Thyroid gland (tissue), 4 donors: ENCODE measurements at regions not wholly inside any gene's neighbourhood (a gene's known extent, or its start where the extent isn't known, plus 50 kb on each side); places are given as distances from the start of the nearest gene placed in this dataset.
"Not testable (repeated sequence)": the region's sequence is repeated elsewhere in the genome, so short reads cannot be mapped to it uniquely, and the experiment has no call there.

Source experiments
- DNase-seq, 2 donors: peaks; one replicate each; pipeline ENCODE4 v3.0.0-alpha.2; 2019
- H3K27ac ChIP-seq, 3 donors: fragments of 200-600 bp; sonication (generic); 1 replicate in 2 of 3; 2 replicates in 1 of 3; pipeline ENCODE4 v1.5.1; 2016 to 2019; ENCODE audit warnings: mild to moderate bottlenecking in 1 of 3, moderate library complexity in 1 of 3
- H3K27me3 ChIP-seq: fragments of 200-600 bp; sonication (generic); one replicate; pipeline ENCODE4 v1.5.1; 2019
- H3K36me3 ChIP-seq, 2 donors: fragments of 200-600 bp; sonication (generic); one replicate each; pipeline ENCODE4 v1.5.1; 2016 to 2019
- H3K4me1 ChIP-seq, 2 donors: fragments of 200-600 bp; sonication (generic); one replicate each; pipeline ENCODE4 v1.5.1; 2017 to 2019
- H3K4me3 ChIP-seq, 3 donors: fragments of 200-600 bp; sonication (generic); replicated peaks in 1 of 3; 1 replicate in 2 of 3; 2 replicates in 1 of 3; pipeline ENCODE4 v1.5.1; 2016; ENCODE audit warnings: mild to moderate bottlenecking in 1 of 3
- H3K9me3 ChIP-seq: fragments of 200-600 bp; sonication (generic); one replicate; pipeline ENCODE4 v1.5.1; 2017
- POLR2A ChIP-seq, 2 donors: fragments of 450-650 bp; IDR thresholded peaks; one replicate each; pipeline ENCODE4 v1.6.1; 2017; ENCODE audit warnings: antibody characterized with exemption in 2 of 2, mild to moderate bottlenecking in 2 of 2, moderate library complexity in 1 of 2
- WGBS, 2 donors: methylation state at CpG; one replicate each; pipeline ENCODE4 v1.1.5; 2017; 5-methylcytosine and 5-hydroxymethylcytosine counted together
- intact Hi-C: fragments of 100-400 bp; cut with DNase I; formaldehyde crosslinking; loops from one replicate; pipeline ENCODE4 v1.15.1; 2023
- TF ChIP-seq, protein P1 (sequence below), 6 experiments: fragments of 200-600 bp in 3 of 6; fragments of 450-650 bp in 3 of 6; sonication (generic) in 3 of 6; IDR thresholded peaks; one replicate each; pipeline ENCODE4 v1.5.1; 2016 to 2019; ENCODE audit warnings: antibody characterized with exemption in 6 of 6, mild to moderate bottlenecking in 2 of 6, inconsistent platforms in 1 of 6, moderate library complexity in 1 of 6

DNA sequence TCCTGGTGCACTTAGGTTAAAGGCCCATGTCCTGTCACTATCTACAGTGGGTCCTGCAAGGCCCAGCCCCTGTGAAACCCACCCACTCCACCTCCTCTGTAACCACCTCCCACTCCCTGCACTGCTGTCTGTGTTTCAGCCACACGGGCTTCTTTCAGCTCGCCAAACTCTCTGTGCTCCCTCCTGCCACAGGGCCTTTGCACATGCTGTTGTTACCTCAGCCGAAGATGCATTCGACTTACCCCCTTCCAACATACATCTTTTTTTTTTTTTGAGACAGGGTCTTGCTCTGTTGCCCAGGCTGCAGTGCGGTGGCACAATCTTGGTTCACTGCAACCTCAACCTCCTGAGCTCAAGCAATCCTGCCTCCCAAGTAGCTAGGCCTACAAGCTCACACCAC lies 76.5 kb upstream of the RPL38 start:
- no peak for TF ChIP-seq POLR2A (IDR thresholded peaks at IDR 0.05)
- TF ChIP-seq, protein P1, sequence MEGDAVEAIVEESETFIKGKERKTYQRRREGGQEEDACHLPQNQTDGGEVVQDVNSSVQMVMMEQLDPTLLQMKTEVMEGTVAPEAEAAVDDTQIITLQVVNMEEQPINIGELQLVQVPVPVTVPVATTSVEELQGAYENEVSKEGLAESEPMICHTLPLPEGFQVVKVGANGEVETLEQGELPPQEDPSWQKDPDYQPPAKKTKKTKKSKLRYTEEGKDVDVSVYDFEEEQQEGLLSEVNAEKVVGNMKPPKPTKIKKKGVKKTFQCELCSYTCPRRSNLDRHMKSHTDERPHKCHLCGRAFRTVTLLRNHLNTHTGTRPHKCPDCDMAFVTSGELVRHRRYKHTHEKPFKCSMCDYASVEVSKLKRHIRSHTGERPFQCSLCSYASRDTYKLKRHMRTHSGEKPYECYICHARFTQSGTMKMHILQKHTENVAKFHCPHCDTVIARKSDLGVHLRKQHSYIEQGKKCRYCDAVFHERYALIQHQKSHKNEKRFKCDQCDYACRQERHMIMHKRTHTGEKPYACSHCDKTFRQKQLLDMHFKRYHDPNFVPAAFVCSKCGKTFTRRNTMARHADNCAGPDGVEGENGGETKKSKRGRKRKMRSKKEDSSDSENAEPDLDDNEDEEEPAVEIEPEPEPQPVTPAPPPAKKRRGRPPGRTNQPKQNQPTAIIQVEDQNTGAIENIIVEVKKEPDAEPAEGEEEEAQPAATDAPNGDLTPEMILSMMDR (IDR thresholded peaks at IDR 0.05), result no peak
- Histone ChIP-seq H3K4me1 (no peaks in the 10 kb centered on the region), H3K27ac (no peak overlapping the region), H3K27me3 (no peaks in the 10 kb centered on the region), H3K36me3 (no peaks in the 10 kb centered on the region), H3K9me3 (no peaks in the 10 kb centered on the region), H3K4me3 (no peak overlapping the region)
- WGBS, 2 donors, result 92 to 96% methylated on average over 5 of the region's 5 CpGs
- intact Hi-C loops, result no loop called here
- DNase-seq, result no peak

DNA sequence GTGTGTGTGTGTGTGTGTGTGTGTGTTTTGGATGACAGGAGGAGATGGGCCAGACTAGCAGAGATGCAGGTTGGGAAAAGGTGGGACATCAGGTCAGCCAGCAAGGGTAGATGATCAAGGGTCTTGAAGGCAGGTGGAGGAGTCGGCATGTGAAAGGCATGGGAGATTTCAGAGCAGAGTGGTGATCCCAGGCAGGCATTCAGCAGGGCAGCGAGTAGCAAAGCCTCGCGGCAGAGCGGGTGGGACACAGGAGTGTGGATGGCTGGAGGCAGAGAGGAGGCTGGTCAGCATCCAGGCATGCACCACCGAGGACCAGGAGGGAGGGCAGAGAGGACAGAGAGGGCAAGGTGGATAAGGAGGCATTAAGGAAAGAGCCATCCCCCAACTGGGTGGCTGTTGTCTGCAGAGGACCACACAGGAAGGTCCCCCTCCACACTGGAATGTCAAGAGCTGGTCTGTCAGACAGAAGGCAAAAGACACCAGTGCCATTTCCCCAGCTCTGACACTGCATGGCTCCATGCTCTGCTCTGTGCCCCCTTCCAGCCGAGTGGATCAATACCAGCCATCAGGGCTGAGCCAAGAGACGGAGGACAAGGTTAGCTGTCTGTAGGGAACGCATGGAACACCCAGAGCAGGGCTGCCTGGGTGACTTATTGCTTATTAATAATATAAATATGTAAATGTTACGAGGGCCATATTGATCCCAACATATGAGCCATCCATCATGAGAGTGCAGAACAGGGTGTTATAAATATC lies 74.8 kb upstream of the RPL38 start:
- WGBS, 2 donors, result 52 to 57% methylated on average over 10 of the region's 10 CpGs
- Histone ChIP-seq H3K4me1 (no peaks in the 10 kb centered on the region), H3K36me3 (no peaks in the 10 kb centered on the region), H3K9me3 (no peaks in the 10 kb centered on the region), H3K27me3 (no peaks in the 10 kb centered on the region), H3K4me3 (no peak overlapping the region), H3K27ac (no peak overlapping the region)
- TF ChIP-seq POLR2A (IDR thresholded peaks at IDR 0.05), result no peak
- TF ChIP-seq, protein P1 (IDR thresholded peaks at IDR 0.05), result no peak
- no peak for DNase-seq
- intact Hi-C loops, result no loop called here

DNA sequence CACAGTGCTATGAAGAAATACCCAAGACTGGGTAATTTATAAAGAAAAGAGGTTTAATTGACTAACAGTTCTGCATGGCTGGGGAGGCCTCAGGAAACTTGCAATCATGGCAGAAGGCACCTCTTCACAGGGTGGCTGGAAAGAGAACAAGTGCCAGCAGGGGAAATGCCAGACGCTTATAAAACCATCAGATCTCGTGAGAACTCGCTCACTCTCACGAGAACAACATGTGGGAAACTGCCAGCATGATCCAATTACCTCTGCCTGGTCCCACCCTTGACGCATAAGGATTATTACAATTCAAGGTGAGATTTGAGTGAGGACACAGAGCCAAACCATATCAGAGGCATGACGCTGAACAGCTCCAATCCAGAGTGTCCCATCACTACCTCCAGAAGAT lies 73.7 kb upstream of the RPL38 start:
- H3K27ac ChIP-seq, H3K9me3 ChIP-seq, H3K27me3 ChIP-seq, DNase-seq, intact Hi-C loops, H3K4me3 ChIP-seq, H3K4me1 ChIP-seq, H3K36me3 ChIP-seq: not testable (repeated sequence)
- WGBS, 2 donors, result 66 to 69% methylated on average over 6 of the region's 6 CpGs

DNA sequence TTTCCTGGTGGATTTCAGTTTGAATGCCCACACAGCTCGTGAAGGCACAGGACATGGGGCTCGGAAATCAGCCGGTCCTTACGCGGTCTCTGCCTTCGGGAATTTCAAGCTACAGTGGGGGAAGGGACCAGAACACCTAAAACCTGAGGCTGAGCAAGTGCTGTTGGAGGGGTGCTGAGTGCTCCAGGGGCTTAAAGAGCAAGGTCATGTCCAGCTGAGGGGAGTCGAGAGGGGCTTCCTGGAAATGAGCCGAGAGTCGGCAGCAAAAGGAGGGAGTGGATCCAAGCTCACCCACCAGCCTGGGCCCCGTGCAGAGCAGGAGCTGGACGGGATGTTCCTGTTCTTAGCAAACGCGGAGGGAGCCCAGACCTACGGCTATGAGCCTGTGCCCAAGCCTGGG lies 73.2 kb upstream of the RPL38 start:
- Histone ChIP-seq H3K9me3 (no peaks in the 10 kb centered on the region), H3K27me3 (no peaks in the 10 kb centered on the region), H3K27ac (no peak overlapping the region), H3K4me3 (no peak overlapping the region), H3K4me1 (no peaks in the 10 kb centered on the region), H3K36me3 (no peaks in the 10 kb centered on the region)
- DNase-seq, result no peak
- WGBS, 2 donors, result 61 to 67% methylated on average over 13 to 14 of the region's 14 CpGs
- TF ChIP-seq POLR2A (IDR thresholded peaks at IDR 0.05), result no peak
- TF ChIP-seq, protein P1 (IDR thresholded peaks at IDR 0.05), result no peak
- intact Hi-C loops, result no loop called here

DNA sequence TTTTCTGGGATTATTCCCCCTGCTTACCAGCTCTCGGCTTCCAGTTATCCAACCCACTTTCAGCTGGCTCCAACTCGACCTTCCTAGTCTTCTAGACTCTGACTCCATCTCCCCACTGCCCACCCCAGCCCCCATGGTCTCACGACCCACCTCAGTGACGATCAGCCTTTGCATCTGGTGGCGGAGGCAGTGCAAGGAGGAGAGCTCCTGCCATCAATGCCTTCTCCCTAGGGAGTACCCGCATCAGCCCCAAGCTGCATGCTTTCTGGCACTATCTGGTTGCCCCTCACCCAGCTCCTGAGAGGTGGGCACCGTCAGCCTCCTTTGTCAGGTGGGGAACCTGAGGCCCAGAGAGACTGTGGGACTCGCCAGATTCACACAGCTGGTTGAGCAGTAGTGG lies 72.6 kb upstream of the RPL38 start:
- TF ChIP-seq POLR2A (IDR thresholded peaks at IDR 0.05), result no peak
- TF ChIP-seq, protein P1 (IDR thresholded peaks at IDR 0.05), result no peak
- Histone ChIP-seq H3K4me1 (no peaks in the 10 kb centered on the region), H3K9me3 (no peaks in the 10 kb centered on the region), H3K27ac (no peak overlapping the region), H3K36me3 (no peaks in the 10 kb centered on the region), H3K27me3 (no peaks in the 10 kb centered on the region), H3K4me3 (no peak overlapping the region)
- no peak for DNase-seq
- intact Hi-C loops, result no loop called here
- WGBS, 2 donors, result 76 to 80% methylated on average over 7 to 8 of the region's 8 CpGs
